HG03432 (cell line): ENCODE measurements at regions not wholly inside any gene's neighbourhood (a gene's known extent, or its start where the extent isn't known, plus 50 kb on each side); places are given as distances from the start of the nearest gene placed in this dataset.
"Not testable (repeated sequence)": the region's sequence is repeated elsewhere in the genome, so short reads cannot be mapped to it uniquely, and the experiment has no call there.

Source experiments
- ATAC-seq: cut with Tn5 transposase; IDR thresholded peaks from one replicate; pipeline ENCODE4 v1.9.1; 2021; ENCODE audit warnings: mild to moderate bottlenecking, moderate library complexity; ENCODE audit not compliant: unreplicated experiment

- ATAC-seq, result no peak
Observed at GRCh38 chr4:107470173-107470572, 249.9 kb downstream of the PAPSS1 start.

GRCh38 chr4:107468812-107469211, 251.2 kb downstream of the PAPSS1 start:
- ATAC-seq, result no peak

GRCh38 chr4:107468156-107468555, 251.9 kb downstream of the PAPSS1 start:
- no peak for ATAC-seq

GRCh38 chr4:107467461-107467860, 252.6 kb downstream of the PAPSS1 start:
- no peak for ATAC-seq

- no peak for ATAC-seq
Observed at GRCh38 chr4:107458194-107458593, 261.8 kb downstream of the PAPSS1 start.

- no peak for ATAC-seq
Observed at GRCh38 chr4:107453987-107454386, 266.0 kb downstream of the PAPSS1 start.

- ATAC-seq, result no peak
Observed at GRCh38 chr4:107452717-107453630, 267.1 kb downstream of the PAPSS1 start.

GRCh38 chr4:107449611-107450369, 270.2 kb downstream of the PAPSS1 start:
- ATAC-seq, result no peak

GRCh38 chr4:107442538-107443111, 277.4 kb downstream of the PAPSS1 start:
- ATAC-seq, result no peak

GRCh38 chr4:107439401-107439800, 280.6 kb downstream of the PAPSS1 start:
- ATAC-seq, result no peak

GRCh38 chr4:107436471-107436870, 283.6 kb downstream of the PAPSS1 start:
- not testable (repeated sequence) for ATAC-seq

GRCh38 chr4:107432451-107432850, 287.6 kb downstream of the PAPSS1 start:
- no peak for ATAC-seq

- ATAC-seq, result no peak
Observed at GRCh38 chr4:107423677-107424405, 296.2 kb downstream of the PAPSS1 start.

GRCh38 chr4:107419536-107419935, 300.5 kb downstream of the PAPSS1 start:
- not testable (repeated sequence) for ATAC-seq

- ATAC-seq, result no peak
Observed at GRCh38 chr4:107419052-107419451, 301.0 kb downstream of the PAPSS1 start.

- not testable (repeated sequence) for ATAC-seq
Observed at GRCh38 chr4:107415490-107415889, 304.5 kb downstream of the PAPSS1 start.

GRCh38 chr4:107409872-107410271, 310.2 kb downstream of the PAPSS1 start:
- not testable (repeated sequence) for ATAC-seq

GRCh38 chr4:107408968-107409367, 311.1 kb downstream of the PAPSS1 start:
- ATAC-seq, result no peak

GRCh38 chr4:107404591-107405300, 315.3 kb downstream of the PAPSS1 start:
- no peak for ATAC-seq

- no peak for ATAC-seq
Observed at GRCh38 chr4:107402291-107402690, 317.7 kb downstream of the PAPSS1 start.
